Endothelial cell of umbilical vein (primary cell): ENCODE measurements at regions not wholly inside any gene's neighbourhood (a gene's known extent, or its start where the extent isn't known, plus 50 kb on each side); places are given as distances from the start of the nearest gene placed in this dataset.

Experiments used
- BruUV-seq: library from RNA; stranded (reverse); fragments of 400-500 nt; replicated peaks from 2 replicates; lab custom pipeline; 2021; lab: Mats Ljungman, UMichigan
- CTCF ChIA-PET: fragments of 300-600, 350-600 bp; sonication (Branson Sonifier 250); formaldehyde crosslinking; loops from one replicate; lab custom pipeline; 2021; ENCODE audit warnings: antibody characterized with exemption, inconsistent platforms; lab: Charles Lee
- POLR2A ChIA-PET: fragments of 300-600, 350-600 bp; sonication (Branson Sonifier 250); formaldehyde crosslinking; loops from one replicate; lab custom pipeline; 2021; ENCODE audit warnings: antibody characterized with exemption, inconsistent platforms; lab: Charles Lee
- DNase-seq: peaks from one replicate; pipeline ENCODE4 v3.0.0-alpha.2; 2011; ENCODE audit warnings: low read depth, low spot score
- FAIRE-seq: peaks from 2 replicates; lab custom pipeline; 2011; peaks lifted over from hg19 to GRCh38; lab: Jason Lieb, UNC
- H2AFZ ChIP-seq: 2 replicates; pipeline ENCODE4 v1.6.0; 2012; ENCODE audit warnings: low read depth, low read length, control low read depth, inconsistent platforms
- H3K27ac ChIP-seq: 2 replicates; pipeline ENCODE4 v1.5.1; 2011; ENCODE audit warnings: low read depth, mild to moderate bottlenecking, control low read depth, low read length, moderate library complexity; ENCODE audit not compliant: insufficient read depth
- H3K27me3 ChIP-seq, 2 experiments: 2 replicates each; pipeline versions ENCODE4 v1.6.0 to v1.6.1; 2011; ENCODE audit warnings: low read length in 2 of 2, mixed read lengths in 1 of 2; ENCODE audit not compliant: control insufficient read depth in 2 of 2, insufficient read depth in 2 of 2
- H3K36me3 ChIP-seq, 2 experiments: 2 replicates in 1 of 2; 3 replicates in 1 of 2; pipeline ENCODE4 v1.5.1; 2011; ENCODE audit warnings: low read length in 2 of 2, mild to moderate bottlenecking in 1 of 2, moderate library complexity in 1 of 2; ENCODE audit not compliant: control insufficient read depth in 2 of 2, insufficient read depth in 2 of 2; ENCODE audit errors: extremely low read depth in 1 of 2
- H3K4me1 ChIP-seq: 3 replicates; pipeline ENCODE4 v1.5.1; 2011; ENCODE audit warnings: mild to moderate bottlenecking, low read length; ENCODE audit not compliant: control insufficient read depth, insufficient read depth; ENCODE audit errors: extremely low read depth
- H3K4me2 ChIP-seq: 2 replicates; pipeline ENCODE4 v1.6.1; 2011; ENCODE audit warnings: low read length, control low read depth, mixed read lengths; ENCODE audit not compliant: insufficient read depth
- H3K4me3 ChIP-seq, 3 experiments: fragments of 200-600 bp in 1 of 3; sonication (generic), shearing (Covaris generic) in 1 of 3; replicated peaks in 1 of 3; 2 replicates each; pipeline ENCODE4 v1.5.1; 2011 to 2016; ENCODE audit warnings: control low read depth in 3 of 3, low read length in 3 of 3, mild to moderate bottlenecking in 2 of 3, inconsistent platforms in 1 of 3, low read depth in 1 of 3, moderate library complexity in 1 of 3; ENCODE audit not compliant: insufficient read depth in 1 of 3
- H3K79me2 ChIP-seq: 2 replicates; pipeline ENCODE4 v1.6.0; 2012; ENCODE audit warnings: low read length, inconsistent platforms; ENCODE audit not compliant: control insufficient read depth, insufficient read depth
- H3K9ac ChIP-seq: replicated peaks from 2 replicates; pipeline ENCODE3; 2011; ENCODE audit warnings: low read length, control low read depth; ENCODE audit not compliant: insufficient read depth; ENCODE audit errors: extremely low read depth
- H3K9me1 ChIP-seq: replicated peaks from 3 replicates; pipeline ENCODE4 v1.6.0; 2011; ENCODE audit warnings: mild to moderate bottlenecking, low read length; ENCODE audit not compliant: control insufficient read depth, insufficient read depth; ENCODE audit errors: extremely low read depth
- H3K9me3 ChIP-seq: replicated peaks from 2 replicates; pipeline ENCODE4 v1.5.1; 2012; ENCODE audit warnings: low read length, inconsistent platforms; ENCODE audit not compliant: control insufficient read depth, insufficient read depth
- H4K20me1 ChIP-seq: replicated peaks from 2 replicates; pipeline ENCODE3; 2011; ENCODE audit warnings: mild to moderate bottlenecking, low read length; ENCODE audit not compliant: control insufficient read depth, insufficient read depth; ENCODE audit errors: extremely low read depth
- CTCF ChIP-seq, 2 donors: IDR thresholded peaks; 1 replicate in 1 of 2; 2 replicates in 1 of 2; pipeline ENCODE4 v1.5.1; 2011; ENCODE audit warnings: low read length in 2 of 2, mild to moderate bottlenecking in 2 of 2, moderate library complexity in 2 of 2, control low read depth in 1 of 2, inconsistent platforms in 1 of 2, low read depth in 1 of 2; ENCODE audit not compliant: insufficient read depth in 1 of 2; ENCODE audit errors: extremely low read depth in 1 of 2
- EZH2 ChIP-seq: IDR thresholded peaks from 2 replicates; pipeline ENCODE4 v1.6.1; 2012; ENCODE audit warnings: borderline replicate concordance, low read depth, mild to moderate bottlenecking, moderate library complexity, low read length, inconsistent platforms; ENCODE audit not compliant: severe bottlenecking
- FOS ChIP-seq: IDR thresholded peaks from 2 replicates; pipeline ENCODE4 v1.6.1; 2011; ENCODE audit warnings: mild to moderate bottlenecking, low read length, moderate library complexity, borderline replicate concordance; ENCODE audit not compliant: insufficient read depth
- GATA2 ChIP-seq: IDR thresholded peaks from 2 replicates; pipeline ENCODE4 v1.7.0; 2011; ENCODE audit warnings: low read depth, mild to moderate bottlenecking, moderate library complexity, mixed read lengths, low read length; ENCODE audit not compliant: insufficient read length, insufficient read depth
- JUN ChIP-seq: IDR thresholded peaks from 2 replicates; pipeline ENCODE4 v1.6.1; 2011; ENCODE audit warnings: borderline replicate concordance, low read depth; ENCODE audit not compliant: insufficient read length, insufficient read depth
- MAX ChIP-seq: IDR thresholded peaks from 2 replicates; pipeline ENCODE4 v1.6.1; 2011; ENCODE audit not compliant: insufficient read depth, insufficient read length
- MYC ChIP-seq: IDR thresholded peaks from one replicate; pipeline ENCODE4 v1.6.1; 2011; ENCODE audit warnings: mild to moderate bottlenecking, low read depth, low read length
- POLR2A ChIP-seq: IDR thresholded peaks from 2 replicates; pipeline ENCODE4 v1.6.1; 2012; ENCODE audit warnings: low read depth, mild to moderate bottlenecking, control low read depth, low read length
- POLR2AphosphoS5 ChIP-seq: IDR thresholded peaks from 2 replicates; pipeline ENCODE4 v1.6.1; 2012; ENCODE audit warnings: low read depth, mild to moderate bottlenecking, control low read depth, low read length, moderate library complexity; ENCODE audit not compliant: insufficient read depth
- dilution Hi-C: fragments of 300-500 bp; cut with MboI; formaldehyde crosslinking; loops from one replicate; pipeline ENCODE4 v1.15.0; 2019; ENCODE audit warnings: low sequenced_read_pairs; ENCODE audit not compliant: extremely low pct_ligation_motif_present
- intact Hi-C: fragments of 100-400 bp; cut with micrococcal nuclease; formaldehyde crosslinking; loops from one replicate; pipeline ENCODE4 v1.10.0; 2022

GRCh38 chr20:22101606-22102005 is 396.1 kb downstream of the PAX1 start:
- Histone ChIP-seq H3K79me2 (no peaks in the 10 kb centered on the region), H2AFZ (no peak overlapping the region), H3K9me3 (no peaks in the 10 kb centered on the region), H3K36me3 (no peaks in the 10 kb centered on the region), H3K9me1 (no peaks in the 10 kb centered on the region), H3K27ac (no peak overlapping the region), H4K20me1 (no peaks in the 10 kb centered on the region), H3K4me1 (no peaks in the 10 kb centered on the region), H3K9ac (no peak overlapping the region), H3K27me3 (no peaks in the 10 kb centered on the region), H3K4me3 (no peak overlapping the region), H3K4me2 (no peak overlapping the region)
- ChIA-PET CTCF (no interaction called here), POLR2A (no interaction called here)
- TF ChIP-seq POLR2A (no peak), EZH2 (no peak), POLR2AphosphoS5 (no peak), GATA2 (no peak), FOS (no peak), JUN (no peak), MAX (no peak), MYC (no peak), CTCF (IDR thresholded peaks at IDR 0.05; ENCODE audit: extremely low read depth in 1 of 2, insufficient read depth in 1 of 2, low read depth in 1 of 2, low read length in 2 of 2) (no peak)
- dilution Hi-C loops: no loop called here
- no peak for FAIRE-seq
- no TSS peak for BruUV-seq
- DNase-seq: no peak
- intact Hi-C loops: no loop called here
